MG63 (cell line): ENCODE measurements at regions not wholly inside any gene's neighbourhood (a gene's known extent, or its start where the extent isn't known, plus 50 kb on each side); places are given as distances from the start of the nearest gene placed in this dataset.
"Not testable (repeated sequence)": the region's sequence is repeated elsewhere in the genome, so short reads cannot be mapped to it uniquely, and the experiment has no call there.

ENCODE experiments used
- DNase-seq: peaks from one replicate; pipeline ENCODE4 v3.0.0-alpha.2; 2020
- H3K27me3 ChIP-seq: fragments of 250-450 bp; sonication (Bioruptor Pico); 2 replicates; pipeline ENCODE4 v1.5.1; 2020; ENCODE audit warnings: mild to moderate bottlenecking, moderate library complexity
- H3K36me3 ChIP-seq: fragments of 250-450 bp; sonication (Bioruptor Pico); 2 replicates; pipeline ENCODE4 v1.5.1; 2020; ENCODE audit warnings: mild to moderate bottlenecking, moderate library complexity
- H3K4me3 ChIP-seq: fragments of 250-450 bp; sonication (Bioruptor Pico); 2 replicates; pipeline ENCODE4 v1.5.1; 2020; ENCODE audit warnings: mild to moderate bottlenecking, moderate library complexity
- H3K9me3 ChIP-seq: fragments of 250-450 bp; sonication (Bioruptor Pico); 2 replicates; pipeline ENCODE4 v1.5.1; 2020; ENCODE audit warnings: mild to moderate bottlenecking, moderate library complexity

- Histone ChIP-seq H3K27me3 (peaks cover 2% of the 10 kb centered on the region; the same call in 1 of the 2 replicates), H3K9me3 (no peaks in the 10 kb centered on the region), H3K4me3 (no peak overlapping the region), H3K36me3 (no peaks in the 10 kb centered on the region)
- DNase-seq, result no peak
Observed at GRCh38 chr20:47859278-47859677, 74.0 kb upstream of the SULF2 start.

- peak; percentile 64 for DNase-seq
- peaks cover under 1% of the 10 kb centered on the region; the same call in 1 of the 2 replicates for H3K27me3 ChIP-seq
Observed at GRCh38 chr20:47857569-47858464, 72.5 kb upstream of the SULF2 start.

GRCh38 chr20:47857187-47857568 lies 71.9 kb upstream of the SULF2 start:
- Histone ChIP-seq H3K36me3 (no peaks in the 10 kb centered on the region), H3K27me3 (no peaks in the 10 kb centered on the region), H3K4me3 (no peak overlapping the region), H3K9me3 (no peaks in the 10 kb centered on the region)
- DNase-seq, result no peak

More at GRCh38 chr20:47857569-47858464, 72.5 kb upstream of the SULF2 start:
- Histone ChIP-seq H3K9me3 (no peaks in the 10 kb centered on the region), H3K36me3 (no peaks in the 10 kb centered on the region), H3K4me3 (no peak overlapping the region)

GRCh38 chr20:47855799-47856198 lies 70.5 kb upstream of the SULF2 start:
- no peaks in the 10 kb centered on the region for H3K36me3 ChIP-seq
- H3K9me3 ChIP-seq, result no peaks in the 10 kb centered on the region
- no peaks in the 10 kb centered on the region for H3K27me3 ChIP-seq
- H3K4me3 ChIP-seq, result no peak overlapping the region
- no peak for DNase-seq

GRCh38 chr20:47854687-47855212 lies 69.5 kb upstream of the SULF2 start:
- Histone ChIP-seq H3K9me3 (no peaks in the 10 kb centered on the region), H3K27me3 (peaks cover 3% of the 10 kb centered on the region; the same call in 1 of the 2 replicates), H3K4me3 (no peak overlapping the region), H3K36me3 (no peaks in the 10 kb centered on the region)
- peak; percentile 55 for DNase-seq

- DNase-seq, result no peak
- H3K27me3 ChIP-seq, result peaks cover 3% of the 10 kb centered on the region; the same call in 1 of the 2 replicates
- H3K36me3 ChIP-seq, result no peaks in the 10 kb centered on the region
- no peaks in the 10 kb centered on the region for H3K9me3 ChIP-seq
- no peak overlapping the region for H3K4me3 ChIP-seq
Observed at GRCh38 chr20:47851774-47852173, 66.5 kb upstream of the SULF2 start.

GRCh38 chr20:47850146-47850545 lies 64.9 kb upstream of the SULF2 start:
- DNase-seq, result no peak
- Histone ChIP-seq H3K27me3 (peaks cover 3% of the 10 kb centered on the region; the same call in 1 of the 2 replicates), H3K9me3 (no peaks in the 10 kb centered on the region), H3K36me3 (no peaks in the 10 kb centered on the region), H3K4me3 (no peak overlapping the region)

- H3K4me3 ChIP-seq, result no peak overlapping the region
- DNase-seq, result no peak
- H3K9me3 ChIP-seq, result no peaks in the 10 kb centered on the region
- peaks cover 3% of the 10 kb centered on the region; the same call in 1 of the 2 replicates for H3K27me3 ChIP-seq
- no peaks in the 10 kb centered on the region for H3K36me3 ChIP-seq
Observed at GRCh38 chr20:47849596-47849995, 64.3 kb upstream of the SULF2 start.

GRCh38 chr20:47849006-47849405 lies 63.7 kb upstream of the SULF2 start:
- Histone ChIP-seq H3K36me3 (no peaks in the 10 kb centered on the region), H3K4me3 (no peak overlapping the region), H3K9me3 (no peaks in the 10 kb centered on the region), H3K27me3 (peaks cover 3% of the 10 kb centered on the region; the same call in 1 of the 2 replicates)
- no peak for DNase-seq

- not testable (repeated sequence) for H3K36me3 ChIP-seq, H3K27me3 ChIP-seq, H3K4me3 ChIP-seq, H3K9me3 ChIP-seq, DNase-seq
Observed at GRCh38 chr20:47848534-47848933, 63.3 kb upstream of the SULF2 start.

- no peak overlapping the region for H3K4me3 ChIP-seq
- H3K9me3 ChIP-seq, result no peaks in the 10 kb centered on the region
- H3K36me3 ChIP-seq, result no peaks in the 10 kb centered on the region
- DNase-seq, result no peak
- peaks cover 3% of the 10 kb centered on the region; the same call in 1 of the 2 replicates for H3K27me3 ChIP-seq
Observed at GRCh38 chr20:47847884-47848485, 62.7 kb upstream of the SULF2 start.

GRCh38 chr20:47847220-47847619 lies 61.9 kb upstream of the SULF2 start:
- H3K36me3 ChIP-seq, H3K4me3 ChIP-seq, H3K27me3 ChIP-seq, H3K9me3 ChIP-seq, DNase-seq: not testable (repeated sequence)

GRCh38 chr20:47846651-47847050 lies 61.4 kb upstream of the SULF2 start:
- not testable (repeated sequence) for H3K4me3 ChIP-seq, DNase-seq, H3K9me3 ChIP-seq

GRCh38 chr20:47845382-47845977 lies 60.2 kb upstream of the SULF2 start:
- H3K27me3 ChIP-seq, H3K36me3 ChIP-seq, H3K4me3 ChIP-seq, DNase-seq, H3K9me3 ChIP-seq: not testable (repeated sequence)

More at GRCh38 chr20:47846651-47847050, 61.4 kb upstream of the SULF2 start:
- H3K27me3 ChIP-seq, H3K36me3 ChIP-seq: not testable (repeated sequence)

- DNase-seq, H3K27me3 ChIP-seq, H3K4me3 ChIP-seq, H3K36me3 ChIP-seq, H3K9me3 ChIP-seq: not testable (repeated sequence)
Observed at GRCh38 chr20:47844568-47844906, 59.3 kb upstream of the SULF2 start.

GRCh38 chr20:47843886-47844567 lies 58.7 kb upstream of the SULF2 start:
- DNase-seq, result no peak
- H3K27me3 ChIP-seq, result no peaks in the 10 kb centered on the region
- no peaks in the 10 kb centered on the region for H3K36me3 ChIP-seq
- H3K4me3 ChIP-seq, result no peak overlapping the region
- no peaks in the 10 kb centered on the region for H3K9me3 ChIP-seq

- H3K36me3 ChIP-seq, H3K4me3 ChIP-seq, H3K27me3 ChIP-seq, DNase-seq, H3K9me3 ChIP-seq: not testable (repeated sequence)
Observed at GRCh38 chr20:47842950-47843349, 57.7 kb upstream of the SULF2 start.
